ENCODE measurements at regions not wholly inside any gene's neighbourhood (a gene's known extent, or its start where the extent isn't known, plus 50 kb on each side); places are given as distances from the start of the nearest gene placed in this dataset.

DNA sequence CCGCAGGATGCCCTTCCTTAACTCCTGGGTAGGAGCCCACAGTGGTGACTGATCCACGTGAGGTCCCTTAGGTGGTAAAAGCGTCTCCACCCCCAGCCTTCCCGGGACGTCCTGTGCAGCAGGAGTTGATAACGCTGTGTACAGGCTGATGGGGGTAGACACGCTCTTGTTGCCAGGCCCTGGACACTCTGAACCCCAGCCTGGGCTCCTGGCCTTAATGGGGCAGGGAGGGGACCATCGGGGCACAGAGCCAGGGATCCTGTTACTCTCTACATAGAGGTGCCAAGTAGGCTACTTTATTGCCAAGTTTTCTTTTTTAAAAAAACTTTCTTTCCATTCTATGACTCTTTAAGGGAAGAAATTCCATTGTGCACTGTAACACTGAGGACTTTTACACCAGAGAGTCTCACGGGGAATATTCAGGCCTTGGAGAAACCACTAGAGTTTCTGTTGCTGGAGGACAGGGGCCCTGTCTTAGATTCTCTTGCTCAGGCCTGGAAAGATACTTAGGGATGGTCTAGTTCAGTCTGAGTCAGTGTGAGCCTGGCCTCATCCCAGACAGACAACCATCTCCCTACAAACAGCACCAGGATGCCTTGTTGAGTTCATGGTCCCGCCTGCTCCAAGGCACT is 104.3 kb upstream of the RNU6-1 start:
- H3K27me3 ChIP-seq (ENCODE audit: control insufficient read depth, insufficient read depth, low read length): no peaks in the 10 kb centered on the region
- DNase-seq (ENCODE audit: low read depth) (no peak), FAIRE-seq (no peak)
- TF ChIP-seq CTCF (IDR thresholded peaks at IDR 0.05; ENCODE audit: insufficient read depth, low read length, severe bottlenecking): no peak
- no peaks in the 10 kb centered on the region for H3K36me3 ChIP-seq (ENCODE audit: control insufficient read depth, insufficient read depth, low read length)
- no peak overlapping the region for H3K4me3 ChIP-seq (ENCODE audit: low read depth, low read length)

GRCh38 chr15:67945131-67945530 is 105.3 kb upstream of the RNU6-1 start:
- no peak for DNase-seq (ENCODE audit: low read depth)
- no peaks in the 10 kb centered on the region for H3K27me3 ChIP-seq (ENCODE audit: control insufficient read depth, insufficient read depth, low read length)
- FAIRE-seq: no peak
- no peak overlapping the region for H3K4me3 ChIP-seq (ENCODE audit: low read depth, low read length)
- TF ChIP-seq CTCF (IDR thresholded peaks at IDR 0.05; ENCODE audit: insufficient read depth, low read length, severe bottlenecking): no peak
- H3K36me3 ChIP-seq (ENCODE audit: control insufficient read depth, insufficient read depth, low read length): no peaks in the 10 kb centered on the region

DNA sequence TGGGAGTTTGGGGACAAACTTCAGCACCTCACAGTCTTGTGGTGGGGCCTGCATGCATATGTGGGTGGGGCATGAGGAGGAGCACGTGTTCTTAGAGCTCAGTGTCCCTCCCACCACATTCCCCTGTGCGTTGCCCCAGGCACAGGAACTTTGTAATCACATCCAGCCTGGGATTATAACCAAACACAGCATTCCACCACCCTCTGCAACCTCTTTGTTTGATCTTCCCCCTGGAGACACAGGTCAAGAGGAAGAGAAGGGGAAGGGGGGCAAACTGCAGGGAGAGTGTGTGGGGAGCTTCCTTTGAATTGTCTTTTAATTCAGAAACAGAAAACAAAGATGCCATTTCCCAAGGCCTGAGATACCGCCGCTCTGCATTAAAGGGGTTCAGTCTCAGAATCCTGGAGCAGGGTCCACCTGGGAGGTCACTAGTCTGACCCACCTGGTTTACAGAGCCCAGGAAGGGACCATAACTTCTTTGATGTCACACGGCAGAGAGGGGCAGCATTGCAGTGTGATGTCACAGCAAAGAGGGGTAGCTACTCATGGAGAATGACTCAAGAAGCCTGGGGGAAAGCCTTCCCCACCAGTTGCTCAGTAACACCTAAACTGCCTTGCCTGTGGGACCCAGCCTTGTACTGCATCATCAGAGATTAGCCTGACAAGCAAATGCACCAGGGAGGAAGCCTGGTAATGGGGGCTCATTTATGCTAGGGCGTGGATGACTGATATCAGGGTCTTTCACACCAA is 106.3 kb upstream of the RNU6-1 start:
- Histone ChIP-seq H3K36me3 (ENCODE audit: control insufficient read depth, insufficient read depth, low read length) (no peaks in the 10 kb centered on the region), H3K4me3 (ENCODE audit: low read depth, low read length) (no peak overlapping the region), H3K27me3 (ENCODE audit: control insufficient read depth, insufficient read depth, low read length) (no peaks in the 10 kb centered on the region)
- DNase-seq (ENCODE audit: low read depth) (peak; percentile 80), FAIRE-seq (no peak)
- no peak for TF ChIP-seq CTCF (IDR thresholded peaks at IDR 0.05; ENCODE audit: insufficient read depth, low read length, severe bottlenecking)

GRCh38 chr15:67946701-67947100 is 106.9 kb upstream of the RNU6-1 start:
- no peaks in the 10 kb centered on the region for H3K27me3 ChIP-seq (ENCODE audit: control insufficient read depth, insufficient read depth, low read length)
- TF ChIP-seq CTCF (IDR thresholded peaks at IDR 0.05; ENCODE audit: insufficient read depth, low read length, severe bottlenecking): no peak
- no peak for DNase-seq (ENCODE audit: low read depth)
- FAIRE-seq: no peak
- H3K4me3 ChIP-seq (ENCODE audit: low read depth, low read length): no peak overlapping the region
- H3K36me3 ChIP-seq (ENCODE audit: control insufficient read depth, insufficient read depth, low read length): no peaks in the 10 kb centered on the region

DNA sequence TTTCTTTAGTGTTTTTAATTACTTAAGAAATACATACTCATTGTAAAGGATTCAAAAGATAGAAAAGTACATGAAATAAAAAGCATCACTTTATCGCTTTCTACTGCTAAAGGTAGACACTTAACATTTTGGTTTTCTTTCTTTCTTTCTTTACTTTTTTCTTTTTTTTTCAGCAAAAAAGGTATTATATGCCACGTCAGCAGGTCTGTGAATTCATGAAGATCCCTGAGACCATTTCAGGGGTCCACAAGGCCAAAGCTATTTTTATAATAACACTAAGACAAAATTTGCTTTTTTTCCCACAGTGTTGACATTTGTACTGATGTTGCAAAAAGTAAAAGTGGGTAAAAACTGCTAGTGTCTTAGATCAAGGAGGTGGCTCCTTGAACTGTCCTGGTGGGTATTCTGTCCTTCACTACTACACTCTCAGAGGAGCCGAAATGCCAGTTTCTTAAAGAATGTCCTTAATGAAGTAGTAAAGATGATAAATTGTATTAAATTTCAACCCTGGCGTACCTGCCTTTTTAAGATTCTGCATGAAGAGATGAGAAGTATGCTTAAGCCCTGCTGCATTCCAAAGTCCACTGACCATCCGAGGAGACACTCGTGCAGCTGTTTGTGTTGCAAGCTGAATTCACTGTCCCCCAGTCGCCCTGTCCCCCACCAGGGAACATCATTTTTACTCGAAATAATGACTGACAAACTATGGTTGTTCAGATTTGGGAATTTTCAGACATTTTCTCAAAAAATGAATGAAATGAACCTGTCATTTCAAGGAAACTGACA is 106.7 kb upstream of the PIAS1 start:
- DNase-seq (ENCODE audit: low read depth): no peak
- TF ChIP-seq CTCF (IDR thresholded peaks at IDR 0.05; ENCODE audit: insufficient read depth, low read length, severe bottlenecking): no peak
- no peak for FAIRE-seq
- Histone ChIP-seq H3K27me3 (ENCODE audit: control insufficient read depth, insufficient read depth, low read length) (no peaks in the 10 kb centered on the region), H3K4me3 (ENCODE audit: low read depth, low read length) (no peak overlapping the region), H3K36me3 (ENCODE audit: control insufficient read depth, insufficient read depth, low read length) (no peaks in the 10 kb centered on the region)
